ENCODE measurements at regions not wholly inside any gene's neighbourhood (a gene's known extent, or its start where the extent isn't known, plus 50 kb on each side); places are given as distances from the start of the nearest gene placed in this dataset.

DNA sequence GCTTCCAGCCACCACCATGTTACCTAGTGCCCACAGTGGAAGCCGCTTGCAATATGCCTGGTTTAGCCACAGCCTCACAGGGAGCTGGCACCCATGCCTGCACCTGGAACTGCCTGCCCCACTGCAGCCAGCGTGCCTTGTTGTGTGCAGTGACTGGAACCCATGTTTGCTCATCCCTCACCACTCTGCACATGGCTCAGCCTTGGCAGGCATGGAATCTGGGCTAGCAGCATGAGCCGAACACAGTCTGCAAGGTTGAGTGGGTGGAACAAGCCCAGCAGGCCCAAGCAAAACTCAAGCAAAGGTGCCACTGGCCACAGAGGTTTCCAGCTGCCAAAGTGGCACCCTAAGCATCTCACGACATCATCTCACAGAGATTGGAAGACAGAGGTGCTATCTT is 269.5 kb downstream of the PCDH20 start:
- TF ChIP-seq, protein P1, sequence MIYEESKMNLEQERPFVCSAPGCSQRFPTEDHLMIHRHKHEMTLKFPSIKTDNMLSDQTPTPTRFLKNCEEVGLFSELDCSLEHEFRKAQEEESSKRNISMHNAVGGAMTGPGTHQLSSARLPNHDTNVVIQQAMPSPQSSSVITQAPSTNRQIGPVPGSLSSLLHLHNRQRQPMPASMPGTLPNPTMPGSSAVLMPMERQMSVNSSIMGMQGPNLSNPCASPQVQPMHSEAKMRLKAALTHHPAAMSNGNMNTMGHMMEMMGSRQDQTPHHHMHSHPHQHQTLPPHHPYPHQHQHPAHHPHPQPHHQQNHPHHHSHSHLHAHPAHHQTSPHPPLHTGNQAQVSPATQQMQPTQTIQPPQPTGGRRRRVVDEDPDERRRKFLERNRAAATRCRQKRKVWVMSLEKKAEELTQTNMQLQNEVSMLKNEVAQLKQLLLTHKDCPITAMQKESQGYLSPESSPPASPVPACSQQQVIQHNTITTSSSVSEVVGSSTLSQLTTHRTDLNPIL (CRISPR knock-in tag; IDR thresholded peaks at IDR 0.05; ENCODE audit: low read depth): no peak
- TF ChIP-seq ZC3H10 (CRISPR knock-in tag; IDR thresholded peaks at IDR 0.05): no peak
- TF ChIP-seq PPARA (CRISPR knock-in tag; IDR thresholded peaks at IDR 0.05; ENCODE audit: borderline replicate concordance): no peak
- no peak for TF ChIP-seq ZNF8 (CRISPR knock-in tag; IDR thresholded peaks at IDR 0.05)
- TF ChIP-seq, protein P2, sequence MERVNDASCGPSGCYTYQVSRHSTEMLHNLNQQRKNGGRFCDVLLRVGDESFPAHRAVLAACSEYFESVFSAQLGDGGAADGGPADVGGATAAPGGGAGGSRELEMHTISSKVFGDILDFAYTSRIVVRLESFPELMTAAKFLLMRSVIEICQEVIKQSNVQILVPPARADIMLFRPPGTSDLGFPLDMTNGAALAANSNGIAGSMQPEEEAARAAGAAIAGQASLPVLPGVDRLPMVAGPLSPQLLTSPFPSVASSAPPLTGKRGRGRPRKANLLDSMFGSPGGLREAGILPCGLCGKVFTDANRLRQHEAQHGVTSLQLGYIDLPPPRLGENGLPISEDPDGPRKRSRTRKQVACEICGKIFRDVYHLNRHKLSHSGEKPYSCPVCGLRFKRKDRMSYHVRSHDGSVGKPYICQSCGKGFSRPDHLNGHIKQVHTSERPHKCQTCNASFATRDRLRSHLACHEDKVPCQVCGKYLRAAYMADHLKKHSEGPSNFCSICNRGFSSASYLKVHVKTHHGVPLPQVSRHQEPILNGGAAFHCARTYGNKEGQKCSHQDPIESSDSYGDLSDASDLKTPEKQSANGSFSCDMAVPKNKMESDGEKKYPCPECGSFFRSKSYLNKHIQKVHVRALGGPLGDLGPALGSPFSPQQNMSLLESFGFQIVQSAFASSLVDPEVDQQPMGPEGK (CRISPR knock-in tag; IDR thresholded peaks at IDR 0.05; ENCODE audit: borderline replicate concordance): no peak
- ATAC-seq: no peak

DNA sequence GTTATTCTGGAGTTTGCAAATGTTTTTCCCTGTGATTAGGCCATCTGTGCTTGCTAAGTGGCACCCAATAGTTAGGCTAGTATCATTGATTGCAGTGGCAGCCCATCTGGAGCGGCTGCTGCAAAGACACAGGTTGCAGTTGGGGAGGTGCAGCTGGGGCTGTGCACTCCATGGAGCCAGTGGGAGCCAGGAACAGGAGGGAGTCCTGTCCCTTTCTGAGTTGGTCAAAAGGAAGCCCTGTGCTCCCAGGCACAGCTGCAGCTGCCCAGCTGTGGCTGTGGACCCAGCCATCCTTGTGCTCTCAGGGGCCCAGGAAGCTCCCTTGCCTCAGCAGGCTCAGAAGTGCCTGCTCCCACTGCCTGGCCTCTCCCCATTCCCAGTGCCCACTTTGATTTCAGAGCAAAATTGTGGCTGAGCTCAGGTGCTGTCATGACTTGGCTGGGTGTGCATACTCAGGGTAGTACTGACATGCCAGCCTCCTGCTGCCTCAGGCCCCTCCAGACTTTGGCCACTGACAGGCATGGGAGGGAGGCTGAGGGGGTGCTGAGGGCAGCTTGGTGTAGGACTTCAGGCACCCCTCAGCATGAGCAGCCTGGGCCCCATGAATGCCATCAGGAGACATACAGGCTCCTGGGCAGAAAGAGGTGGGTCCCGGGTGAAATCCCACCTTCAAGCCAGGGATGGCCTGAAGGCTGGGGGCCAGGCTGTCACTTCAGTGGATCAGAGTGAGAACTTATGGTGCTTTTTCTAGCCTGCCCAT is 270.6 kb downstream of the PCDH20 start:
- TF ChIP-seq BACH2 (CRISPR knock-in tag; IDR thresholded peaks at IDR 0.05; ENCODE audit: borderline replicate concordance) (no peak), PPARA (CRISPR knock-in tag; IDR thresholded peaks at IDR 0.05; ENCODE audit: borderline replicate concordance) (no peak), TCF4 (CRISPR knock-in tag; IDR thresholded peaks at IDR 0.05; ENCODE audit: borderline replicate concordance) (no peak), TOX (CRISPR knock-in tag; IDR thresholded peaks at IDR 0.05; ENCODE audit: borderline replicate concordance) (no peak), ZNF70 (CRISPR knock-in tag; IDR thresholded peaks at IDR 0.05) (no peak), ISL1 (CRISPR knock-in tag; IDR thresholded peaks at IDR 0.05) (no peak), ZNF8 (CRISPR knock-in tag; IDR thresholded peaks at IDR 0.05) (no peak), ZNF565 (CRISPR knock-in tag; conservative IDR thresholded peaks at IDR 0.05; ENCODE audit: low read depth) (no peak), ZC3H10 (CRISPR knock-in tag; IDR thresholded peaks at IDR 0.05) (no peak), CSDC2 (CRISPR knock-in tag; IDR thresholded peaks at IDR 0.05) (no peak), ESRRG (CRISPR knock-in tag; IDR thresholded peaks at IDR 0.05) (no peak), RARB (CRISPR knock-in tag; IDR thresholded peaks at IDR 0.05) (no peak), ZFP30 (CRISPR knock-in tag; IDR thresholded peaks at IDR 0.05) (no peak), ZFP3 (CRISPR knock-in tag; IDR thresholded peaks at IDR 0.05) (no peak), OSR1 (CRISPR knock-in tag; IDR thresholded peaks at IDR 0.05) (no peak)
- TF ChIP-seq, protein P1 (CRISPR knock-in tag; IDR thresholded peaks at IDR 0.05; ENCODE audit: low read depth): no peak
- TF ChIP-seq, protein P3, sequence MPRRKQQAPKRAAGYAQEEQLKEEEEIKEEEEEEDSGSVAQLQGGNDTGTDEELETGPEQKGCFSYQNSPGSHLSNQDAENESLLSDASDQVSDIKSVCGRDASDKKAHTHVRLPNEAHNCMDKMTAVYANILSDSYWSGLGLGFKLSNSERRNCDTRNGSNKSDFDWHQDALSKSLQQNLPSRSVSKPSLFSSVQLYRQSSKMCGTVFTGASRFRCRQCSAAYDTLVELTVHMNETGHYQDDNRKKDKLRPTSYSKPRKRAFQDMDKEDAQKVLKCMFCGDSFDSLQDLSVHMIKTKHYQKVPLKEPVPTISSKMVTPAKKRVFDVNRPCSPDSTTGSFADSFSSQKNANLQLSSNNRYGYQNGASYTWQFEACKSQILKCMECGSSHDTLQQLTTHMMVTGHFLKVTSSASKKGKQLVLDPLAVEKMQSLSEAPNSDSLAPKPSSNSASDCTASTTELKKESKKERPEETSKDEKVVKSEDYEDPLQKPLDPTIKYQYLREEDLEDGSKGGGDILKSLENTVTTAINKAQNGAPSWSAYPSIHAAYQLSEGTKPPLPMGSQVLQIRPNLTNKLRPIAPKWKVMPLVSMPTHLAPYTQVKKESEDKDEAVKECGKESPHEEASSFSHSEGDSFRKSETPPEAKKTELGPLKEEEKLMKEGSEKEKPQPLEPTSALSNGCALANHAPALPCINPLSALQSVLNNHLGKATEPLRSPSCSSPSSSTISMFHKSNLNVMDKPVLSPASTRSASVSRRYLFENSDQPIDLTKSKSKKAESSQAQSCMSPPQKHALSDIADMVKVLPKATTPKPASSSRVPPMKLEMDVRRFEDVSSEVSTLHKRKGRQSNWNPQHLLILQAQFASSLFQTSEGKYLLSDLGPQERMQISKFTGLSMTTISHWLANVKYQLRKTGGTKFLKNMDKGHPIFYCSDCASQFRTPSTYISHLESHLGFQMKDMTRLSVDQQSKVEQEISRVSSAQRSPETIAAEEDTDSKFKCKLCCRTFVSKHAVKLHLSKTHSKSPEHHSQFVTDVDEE (CRISPR knock-in tag; IDR thresholded peaks at IDR 0.05): no peak
- TF ChIP-seq, protein P2 (CRISPR knock-in tag; IDR thresholded peaks at IDR 0.05; ENCODE audit: borderline replicate concordance): no peak
- TF ChIP-seq, protein P4, sequence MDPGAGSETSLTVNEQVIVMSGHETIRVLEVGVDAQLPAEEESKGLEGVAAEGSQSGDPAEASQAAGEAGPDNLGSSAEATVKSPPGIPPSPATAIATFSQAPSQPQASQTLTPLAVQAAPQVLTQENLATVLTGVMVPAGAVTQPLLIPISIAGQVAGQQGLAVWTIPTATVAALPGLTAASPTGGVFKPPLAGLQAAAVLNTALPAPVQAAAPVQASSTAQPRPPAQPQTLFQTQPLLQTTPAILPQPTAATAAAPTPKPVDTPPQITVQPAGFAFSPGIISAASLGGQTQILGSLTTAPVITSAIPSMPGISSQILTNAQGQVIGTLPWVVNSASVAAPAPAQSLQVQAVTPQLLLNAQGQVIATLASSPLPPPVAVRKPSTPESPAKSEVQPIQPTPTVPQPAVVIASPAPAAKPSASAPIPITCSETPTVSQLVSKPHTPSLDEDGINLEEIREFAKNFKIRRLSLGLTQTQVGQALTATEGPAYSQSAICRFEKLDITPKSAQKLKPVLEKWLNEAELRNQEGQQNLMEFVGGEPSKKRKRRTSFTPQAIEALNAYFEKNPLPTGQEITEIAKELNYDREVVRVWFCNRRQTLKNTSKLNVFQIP (CRISPR knock-in tag; IDR thresholded peaks at IDR 0.05; ENCODE audit: borderline replicate concordance, low read depth): no peak
- no peak for ATAC-seq

Measured in SK-N-SH treated with all-trans-retinoic acid at 6 μM for 48 hours (cell line).